Activated CD4-positive, alpha-beta memory T cell treated with anti-CD3 and anti-CD28 coated beads, Interleukin-2, amount 10 ng/mL, durations not matched to agents 7 days and 5 days (primary cell): ENCODE measurements at regions not wholly inside any gene's neighbourhood (a gene's known extent, or its start where the extent isn't known, plus 50 kb on each side); places are given as distances from the start of the nearest gene placed in this dataset.

Source experiments
- CTCF ChIA-PET: fragments of 350-600 bp; sonication (Branson Sonifier 250); formaldehyde crosslinking; loops from one replicate; lab custom pipeline; 2021; ENCODE audit warnings: antibody characterized with exemption, inconsistent platforms; lab: Charles Lee
- POLR2A ChIA-PET: fragments of 350-600 bp; sonication (Branson Sonifier 250); formaldehyde crosslinking; loops from one replicate; lab custom pipeline; 2021; ENCODE audit warnings: antibody characterized with exemption; lab: Charles Lee
- DNase-seq: peaks from one replicate; pipeline ENCODE4 v3.0.0-alpha.2; 2020
- H3K27ac Mint-ChIP-seq: one replicate; pipeline ENCODE4 v1.8.0; 2021; ENCODE audit warnings: mild to moderate bottlenecking, mixed read lengths
- H3K27me3 Mint-ChIP-seq: one replicate; pipeline ENCODE4 v1.8.0; 2021; ENCODE audit warnings: mixed read lengths
- H3K36me3 Mint-ChIP-seq: one replicate; pipeline ENCODE4 v1.8.0; 2021; ENCODE audit warnings: low read depth, mixed read lengths
- H3K4me1 Mint-ChIP-seq: one replicate; pipeline ENCODE4 v1.8.0; 2021; ENCODE audit warnings: mixed read lengths
- H3K4me3 Mint-ChIP-seq: one replicate; pipeline ENCODE4 v1.8.0; 2021; ENCODE audit warnings: mild to moderate bottlenecking, mixed read lengths
- H3K9me3 Mint-ChIP-seq: one replicate; pipeline ENCODE4 v1.8.0; 2021; ENCODE audit warnings: mixed read lengths

DNA sequence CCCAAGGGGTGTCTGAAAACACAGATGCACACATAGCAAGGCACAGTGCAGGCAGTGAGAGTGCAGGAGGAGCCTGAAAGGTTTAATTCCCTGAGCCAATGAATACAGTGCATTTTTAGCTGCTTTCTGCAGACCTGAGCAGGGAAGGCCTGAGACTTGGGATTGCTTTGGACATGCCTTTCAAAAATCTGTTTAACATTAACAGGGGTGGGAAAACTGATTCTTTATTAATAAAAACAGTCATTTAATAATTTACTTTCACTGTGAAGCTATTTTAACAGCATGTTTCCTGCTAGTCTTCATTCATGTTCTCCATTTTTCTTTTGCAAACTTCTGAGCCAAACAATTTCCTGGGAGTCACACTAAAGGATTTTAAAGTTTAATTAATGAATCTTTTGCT is 488.1 kb downstream of the SMARCA1 start:
- Mint-ChIP-seq H3K36me3 (no peaks in the 10 kb centered on the region), H3K9me3 (no peaks in the 10 kb centered on the region), H3K4me1 (no peaks in the 10 kb centered on the region), H3K4me3 (no peak overlapping the region), H3K27me3 (no peaks in the 10 kb centered on the region), H3K27ac (no peak overlapping the region)
- ChIA-PET CTCF (no interaction called here), POLR2A (no interaction called here)
- no peak for DNase-seq

DNA sequence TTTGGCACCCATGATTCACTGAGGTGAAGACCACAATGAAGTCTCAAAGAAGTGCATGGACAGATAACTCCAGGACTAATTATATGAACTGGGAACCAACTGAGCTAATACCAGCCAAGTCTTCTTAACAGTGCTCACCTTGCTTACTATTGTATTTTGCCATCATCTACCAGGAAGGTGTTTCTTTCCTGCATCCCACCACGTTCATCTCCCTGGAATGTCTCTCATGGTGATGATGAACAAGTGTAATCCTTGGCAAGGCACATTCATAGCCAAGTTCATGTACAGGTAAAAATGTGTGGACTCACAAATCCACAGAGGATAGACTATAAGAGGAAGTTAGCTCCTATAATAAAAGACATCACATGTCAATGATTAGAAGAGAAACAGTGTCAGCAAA is 489.1 kb downstream of the SMARCA1 start:
- CTCF ChIA-PET = no interaction called here
- Mint-ChIP-seq H3K27me3 (no peaks in the 10 kb centered on the region), H3K4me3 (no peak overlapping the region), H3K27ac (no peak overlapping the region), H3K4me1 (no peaks in the 10 kb centered on the region), H3K36me3 (no peaks in the 10 kb centered on the region), H3K9me3 (no peaks in the 10 kb centered on the region)
- POLR2A ChIA-PET = no interaction called here
- DNase-seq = no peak

DNA sequence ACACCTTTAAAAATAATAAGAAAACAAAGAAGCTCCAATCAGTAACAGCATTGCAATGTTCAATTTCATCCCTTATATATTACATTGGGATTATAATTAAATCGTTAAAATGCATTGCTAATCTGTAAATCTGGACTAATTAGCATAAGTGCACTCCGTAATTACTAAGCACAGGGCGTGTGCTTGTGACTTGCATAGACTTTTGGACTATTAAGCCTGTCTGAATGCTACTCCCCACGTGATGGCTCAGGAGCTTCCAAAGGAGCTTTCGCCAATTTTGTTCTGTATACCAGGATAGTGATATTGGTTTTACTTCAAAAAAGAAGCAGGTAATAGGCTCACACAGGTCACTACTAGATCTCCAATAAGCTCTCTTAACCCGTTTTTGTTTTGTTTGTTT is 497.1 kb downstream of the SMARCA1 start:
- ChIA-PET POLR2A (no interaction called here), CTCF (interaction anchor here (1.1 kb wide), 1 partner anchor 25 kb away, joined by 3 read pairs; no protein-coding TSS in a partner anchor)
- Mint-ChIP-seq H3K9me3 (no peaks in the 10 kb centered on the region), H3K27me3 (no peaks in the 10 kb centered on the region), H3K36me3 (no peaks in the 10 kb centered on the region), H3K4me3 (no peak overlapping the region), H3K4me1 (no peaks in the 10 kb centered on the region), H3K27ac (no peak overlapping the region)
- DNase-seq = no peak

DNA sequence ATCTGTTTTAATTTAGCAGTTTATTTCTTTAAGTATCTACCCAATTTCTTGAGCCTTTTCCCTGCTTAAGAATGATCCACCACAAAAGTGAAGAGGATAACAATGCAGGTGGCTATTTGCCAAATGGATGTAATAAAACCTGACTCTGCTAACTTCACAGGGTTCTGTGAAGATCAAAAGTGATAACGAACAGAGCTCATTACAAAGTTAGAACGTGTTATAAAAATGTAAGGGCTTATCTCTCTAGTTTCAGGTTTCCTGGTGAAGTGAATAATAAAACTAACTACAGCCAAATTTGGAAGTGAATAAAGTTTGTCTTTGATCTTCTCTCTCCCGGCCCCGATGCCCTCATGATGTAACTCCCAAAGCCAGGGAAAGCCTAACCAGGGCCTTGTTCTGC is 497.9 kb downstream of the SMARCA1 start:
- Mint-ChIP-seq H3K4me1 (no peaks in the 10 kb centered on the region), H3K9me3 (no peaks in the 10 kb centered on the region), H3K27me3 (no peaks in the 10 kb centered on the region), H3K36me3 (no peaks in the 10 kb centered on the region), H3K27ac (no peak overlapping the region), H3K4me3 (no peak overlapping the region)
- no peak for DNase-seq
- ChIA-PET CTCF (no interaction called here), POLR2A (no interaction called here)

DNA sequence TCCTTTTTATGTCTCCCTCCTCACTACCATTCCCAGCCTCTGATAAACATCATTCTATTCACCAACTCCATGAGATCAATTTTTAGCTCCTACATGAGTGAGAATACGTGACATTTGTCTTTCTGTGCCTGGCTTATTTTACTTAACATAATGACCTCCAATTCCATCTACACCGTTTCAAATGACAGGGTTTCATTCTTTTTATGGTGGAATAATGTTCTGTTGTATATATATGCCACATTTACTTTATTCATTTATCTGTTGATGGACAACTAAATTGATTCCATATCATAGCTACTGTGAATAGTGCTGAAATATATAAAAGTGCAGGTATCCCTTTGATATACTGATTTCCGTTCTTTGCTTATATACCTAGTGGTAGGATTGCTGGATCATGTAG is 503.9 kb downstream of the SMARCA1 start:
- H3K9me3 Mint-ChIP-seq = no peaks in the 10 kb centered on the region
- no peaks in the 10 kb centered on the region for H3K27me3 Mint-ChIP-seq
- DNase-seq = no peak
- no peaks in the 10 kb centered on the region for H3K4me1 Mint-ChIP-seq
- H3K36me3 Mint-ChIP-seq = no peaks in the 10 kb centered on the region
- POLR2A ChIA-PET = no interaction called here
- CTCF ChIA-PET = no interaction called here
- no peak overlapping the region for H3K4me3 Mint-ChIP-seq
- H3K27ac Mint-ChIP-seq = no peak overlapping the region

DNA sequence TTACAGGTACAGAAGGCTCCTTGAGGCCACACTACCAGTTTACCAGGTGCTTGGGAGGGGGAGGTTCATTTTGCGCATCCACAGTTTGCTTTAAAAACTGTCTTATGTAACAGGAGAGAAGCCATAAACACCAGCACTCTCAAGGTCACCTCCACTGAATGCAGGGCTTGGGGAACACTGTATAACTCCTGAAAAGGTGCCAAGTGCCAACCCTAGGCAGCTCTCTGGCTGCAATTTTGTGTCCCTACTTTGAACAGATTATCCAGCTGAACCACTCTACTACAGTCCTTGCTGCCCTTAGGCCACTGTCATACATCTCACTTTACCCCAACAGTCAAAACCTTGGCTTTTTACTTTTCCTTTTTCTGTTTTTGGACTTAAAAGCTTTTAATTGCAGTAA is 507.9 kb downstream of the SMARCA1 start:
- CTCF ChIA-PET = no interaction called here
- H3K9me3 Mint-ChIP-seq = no peaks in the 10 kb centered on the region
- no peak overlapping the region for H3K4me3 Mint-ChIP-seq
- H3K27me3 Mint-ChIP-seq = no peaks in the 10 kb centered on the region
- no peaks in the 10 kb centered on the region for H3K36me3 Mint-ChIP-seq
- no peak for DNase-seq
- no peak overlapping the region for H3K27ac Mint-ChIP-seq
- no peaks in the 10 kb centered on the region for H3K4me1 Mint-ChIP-seq
- POLR2A ChIA-PET = no interaction called here

DNA sequence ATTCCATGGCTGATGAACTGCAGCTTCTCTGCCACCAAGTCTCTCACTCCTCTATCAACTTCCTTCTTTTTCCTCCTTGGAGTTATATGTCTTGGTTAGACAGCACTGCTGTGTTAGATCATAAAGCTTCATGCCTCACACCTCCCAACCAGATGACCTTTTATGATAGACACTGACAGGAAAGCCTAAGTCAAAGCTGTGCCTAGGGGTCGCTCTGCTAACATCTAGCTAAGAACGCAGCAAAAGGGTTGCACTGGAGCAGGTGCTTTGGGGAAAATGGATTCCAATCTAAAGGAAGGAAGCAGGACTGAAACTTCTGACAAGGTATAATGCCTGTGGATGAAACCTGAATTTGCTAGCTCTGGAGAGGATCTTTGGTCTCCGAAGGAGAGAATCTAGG is 509.7 kb downstream of the SMARCA1 start:
- Mint-ChIP-seq H3K9me3 (no peaks in the 10 kb centered on the region), H3K36me3 (no peaks in the 10 kb centered on the region), H3K4me1 (no peaks in the 10 kb centered on the region), H3K27me3 (no peaks in the 10 kb centered on the region), H3K4me3 (no peak overlapping the region), H3K27ac (no peak overlapping the region)
- no peak for DNase-seq
- POLR2A ChIA-PET = no interaction called here
- CTCF ChIA-PET = no interaction called here

DNA sequence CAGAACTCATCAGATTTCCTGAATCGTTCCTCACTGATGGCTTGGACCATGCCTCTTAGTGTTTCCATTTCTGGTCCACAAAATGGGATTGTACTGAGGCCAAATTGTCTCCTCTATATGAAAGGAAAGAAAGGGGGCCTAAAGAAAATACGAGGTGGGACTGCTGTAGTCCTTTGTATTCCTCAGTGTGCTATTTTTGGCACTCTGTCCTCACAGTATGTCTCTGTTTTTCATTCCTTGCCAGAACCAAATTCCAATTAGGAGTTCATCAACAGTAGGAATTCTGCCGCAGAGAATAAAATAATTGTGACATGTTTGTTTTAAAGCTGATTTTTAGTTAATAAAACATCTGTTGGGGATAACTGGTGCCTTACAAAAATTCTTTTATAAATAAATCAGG is 515.7 kb downstream of the SMARCA1 start:
- POLR2A ChIA-PET = no interaction called here
- Mint-ChIP-seq H3K27me3 (no peaks in the 10 kb centered on the region), H3K9me3 (no peaks in the 10 kb centered on the region), H3K4me3 (no peak overlapping the region), H3K36me3 (no peaks in the 10 kb centered on the region), H3K27ac (no peak overlapping the region), H3K4me1 (no peaks in the 10 kb centered on the region)
- CTCF ChIA-PET = no interaction called here
- DNase-seq = no peak

DNA sequence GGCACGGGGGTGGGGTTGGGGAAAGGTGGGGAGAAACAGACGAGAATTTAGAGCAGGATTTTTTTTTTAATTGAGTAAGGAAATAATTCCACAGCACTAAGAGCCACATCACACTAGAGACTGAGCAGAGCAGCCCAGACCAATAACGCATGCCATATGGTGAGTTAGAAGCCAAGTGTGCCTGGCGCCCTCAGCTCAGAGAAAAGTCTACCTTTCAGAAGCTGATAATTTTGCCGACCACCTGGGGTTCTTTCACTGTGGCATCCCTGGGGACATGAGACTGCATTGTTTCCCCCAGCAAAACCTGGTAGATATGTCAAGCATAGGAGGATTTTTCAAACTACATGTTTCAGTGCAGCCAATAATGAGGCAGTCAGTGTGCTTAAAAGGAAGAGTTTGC is 516.8 kb downstream of the SMARCA1 start:
- no peaks in the 10 kb centered on the region for H3K9me3 Mint-ChIP-seq
- H3K27me3 Mint-ChIP-seq = no peaks in the 10 kb centered on the region
- no peaks in the 10 kb centered on the region for H3K4me1 Mint-ChIP-seq
- H3K27ac Mint-ChIP-seq = no peak overlapping the region
- POLR2A ChIA-PET = no interaction called here
- CTCF ChIA-PET = no interaction called here
- H3K4me3 Mint-ChIP-seq = no peak overlapping the region
- H3K36me3 Mint-ChIP-seq = no peaks in the 10 kb centered on the region
- no peak for DNase-seq

DNA sequence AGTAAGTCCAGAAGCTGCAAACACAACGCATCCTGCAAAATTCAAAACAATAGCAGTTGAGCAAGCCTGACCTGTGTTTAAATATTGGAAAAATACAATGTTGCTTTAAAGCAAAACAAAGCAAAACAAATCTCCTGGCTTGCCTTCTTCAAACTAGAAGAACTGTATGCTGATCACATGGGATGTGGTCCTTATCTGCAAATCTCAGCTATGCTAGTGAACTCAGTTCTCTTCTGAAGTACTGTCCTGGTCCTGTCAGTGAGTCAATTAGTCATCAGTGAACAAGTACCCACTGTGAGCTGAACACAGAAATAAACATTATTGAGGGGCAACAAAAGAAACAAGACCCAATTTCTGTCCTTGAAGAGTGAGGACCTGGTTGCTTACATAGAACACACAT is 522.5 kb downstream of the SMARCA1 start:
- Mint-ChIP-seq H3K27ac (no peak overlapping the region), H3K36me3 (no peaks in the 10 kb centered on the region), H3K27me3 (no peaks in the 10 kb centered on the region), H3K4me1 (no peaks in the 10 kb centered on the region), H3K9me3 (no peaks in the 10 kb centered on the region), H3K4me3 (no peak overlapping the region)
- POLR2A ChIA-PET = no interaction called here
- DNase-seq = no peak
- CTCF ChIA-PET = no interaction called here

DNA sequence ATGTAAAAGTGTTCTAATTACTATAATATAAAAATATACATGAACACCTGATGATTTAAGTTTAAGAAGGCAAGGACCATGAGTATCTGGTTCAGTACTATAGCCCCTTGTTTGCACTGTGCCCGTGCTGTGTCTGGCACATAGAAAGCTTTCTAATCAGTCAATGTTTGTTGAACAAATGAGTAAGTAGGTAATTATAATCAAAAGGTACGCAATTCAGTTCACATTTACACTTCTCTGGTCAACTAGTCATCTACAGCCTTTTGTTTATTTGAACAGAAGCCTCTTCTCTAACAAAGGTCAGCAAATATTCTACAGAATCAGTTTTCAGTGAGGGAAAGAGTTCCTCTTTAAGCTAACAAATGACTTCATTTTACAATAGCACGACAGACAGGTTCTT is 523.3 kb downstream of the SMARCA1 start:
- no peaks in the 10 kb centered on the region for H3K4me1 Mint-ChIP-seq
- H3K9me3 Mint-ChIP-seq = no peaks in the 10 kb centered on the region
- no peak overlapping the region for H3K4me3 Mint-ChIP-seq
- CTCF ChIA-PET = no interaction called here
- no peaks in the 10 kb centered on the region for H3K36me3 Mint-ChIP-seq
- H3K27ac Mint-ChIP-seq = no peak overlapping the region
- DNase-seq = no peak
- POLR2A ChIA-PET = no interaction called here
- H3K27me3 Mint-ChIP-seq = no peaks in the 10 kb centered on the region

DNA sequence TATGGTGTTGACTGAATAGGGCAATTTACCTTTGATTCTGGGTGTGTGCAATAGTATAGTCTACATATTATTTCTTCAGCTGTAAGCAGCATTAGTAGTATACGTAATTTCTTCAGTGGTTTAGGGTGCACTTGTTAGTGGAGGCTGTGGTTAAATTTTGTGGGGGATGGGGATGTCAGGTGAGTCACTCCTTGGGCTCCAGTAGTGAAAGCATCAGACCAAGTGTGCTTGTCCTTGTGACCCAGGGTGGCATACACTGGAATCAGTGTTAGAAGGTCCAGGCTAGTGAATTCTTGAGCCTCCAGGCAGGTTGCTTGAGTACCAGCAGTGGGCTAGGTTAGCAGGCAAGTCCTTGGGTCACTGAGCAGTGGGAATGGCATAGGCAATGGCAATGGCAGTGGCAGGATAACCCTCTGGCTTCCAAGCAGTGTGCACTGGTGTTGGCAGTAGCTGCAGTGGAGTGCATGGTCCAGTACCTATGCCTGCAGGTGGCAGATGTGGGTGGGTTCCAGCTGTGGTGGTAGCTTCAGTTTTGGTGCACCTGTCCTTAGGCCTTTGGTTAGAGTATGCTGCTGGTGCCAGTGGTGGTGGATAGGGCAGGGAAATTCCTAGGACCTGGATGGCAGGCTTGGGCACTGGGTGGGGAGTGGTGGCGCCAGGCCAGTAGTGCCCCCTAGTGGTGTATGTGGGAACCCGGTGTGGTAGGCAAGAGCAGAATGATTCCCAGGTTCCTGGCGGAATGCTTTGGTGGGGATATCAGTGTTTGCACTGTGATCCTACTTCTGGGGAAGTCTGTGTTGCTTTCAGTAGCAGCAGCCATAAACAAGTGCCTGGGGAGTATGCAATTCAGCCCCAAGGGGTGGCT is 531.0 kb downstream of the SMARCA1 start:
- Mint-ChIP-seq H3K4me3 (no peak overlapping the region), H3K36me3 (no peaks in the 10 kb centered on the region), H3K4me1 (no peaks in the 10 kb centered on the region), H3K9me3 (no peaks in the 10 kb centered on the region), H3K27me3 (no peaks in the 10 kb centered on the region), H3K27ac (no peak overlapping the region)
- ChIA-PET CTCF (no interaction called here), POLR2A (no interaction called here)
- DNase-seq = no peak

DNA sequence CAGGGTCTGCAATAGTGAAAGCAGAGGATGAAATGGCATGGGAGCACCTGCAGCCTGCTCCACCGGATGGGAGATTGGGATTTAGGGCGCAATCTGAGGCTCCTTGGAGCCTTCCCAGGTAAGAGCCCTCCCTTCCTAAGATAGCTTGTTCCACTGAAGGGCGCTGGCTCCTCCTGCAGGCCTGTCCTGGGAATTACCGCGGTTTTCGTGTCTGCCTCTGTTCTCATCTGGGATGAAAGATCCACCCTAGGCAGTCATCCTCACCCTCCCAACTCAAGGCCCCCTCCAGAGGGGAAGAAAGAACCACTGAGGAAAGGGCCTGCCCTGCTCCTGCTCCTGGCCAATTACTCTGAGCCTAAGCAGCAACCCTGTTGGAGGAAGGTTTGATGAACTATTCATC is 547.5 kb downstream of the SMARCA1 start:
- Mint-ChIP-seq H3K9me3 (no peaks in the 10 kb centered on the region), H3K27ac (no peak overlapping the region), H3K27me3 (no peaks in the 10 kb centered on the region), H3K4me3 (no peak overlapping the region), H3K4me1 (no peaks in the 10 kb centered on the region), H3K36me3 (no peaks in the 10 kb centered on the region)
- ChIA-PET POLR2A (no interaction called here), CTCF (no interaction called here)
- DNase-seq = no peak

DNA sequence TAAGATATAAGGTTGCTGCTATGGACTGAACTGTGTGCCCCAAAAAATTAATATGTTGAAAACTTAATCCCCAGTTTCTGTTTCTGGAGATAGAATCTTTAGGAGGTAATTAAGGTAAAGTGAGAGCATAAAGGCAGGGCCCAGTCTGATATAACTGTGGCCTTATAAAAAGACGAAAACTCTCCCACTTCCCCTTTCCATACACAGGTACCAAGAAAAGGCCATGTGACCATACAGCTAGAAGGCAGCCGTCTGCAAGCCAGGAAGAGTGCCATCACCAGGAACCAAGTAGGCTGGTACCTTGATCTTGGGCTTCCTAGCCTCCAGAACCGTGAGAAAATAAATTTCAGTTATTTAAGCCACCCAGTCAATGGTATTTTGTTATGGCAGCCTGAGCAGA is 550.3 kb downstream of the SMARCA1 start:
- DNase-seq = no peak
- Mint-ChIP-seq H3K27ac (no peak overlapping the region), H3K4me3 (no peak overlapping the region), H3K4me1 (no peaks in the 10 kb centered on the region), H3K36me3 (no peaks in the 10 kb centered on the region), H3K27me3 (no peaks in the 10 kb centered on the region), H3K9me3 (no peaks in the 10 kb centered on the region)
- ChIA-PET CTCF (no interaction called here), POLR2A (no interaction called here)
